KBM-7 (cell line): ENCODE measurements at regions not wholly inside any gene's neighbourhood (a gene's known extent, or its start where the extent isn't known, plus 50 kb on each side); places are given as distances from the start of the nearest gene placed in this dataset.
"Not testable (repeated sequence)": the region's sequence is repeated elsewhere in the genome, so short reads cannot be mapped to it uniquely, and the experiment has no call there.

Experiments used
- DNase-seq: peaks from one replicate; pipeline ENCODE4 v3.0.0-alpha.2; 2015
- in situ Hi-C: fragments of 300-500 bp; cut with MboI; formaldehyde crosslinking; loops from 2 replicates; pipeline ENCODE4 v1.14.3; 2020; ENCODE audit warnings: low sequenced_read_pairs, low pct_unique_long_range_greater_than_20kb, mixed read lengths

DNA sequence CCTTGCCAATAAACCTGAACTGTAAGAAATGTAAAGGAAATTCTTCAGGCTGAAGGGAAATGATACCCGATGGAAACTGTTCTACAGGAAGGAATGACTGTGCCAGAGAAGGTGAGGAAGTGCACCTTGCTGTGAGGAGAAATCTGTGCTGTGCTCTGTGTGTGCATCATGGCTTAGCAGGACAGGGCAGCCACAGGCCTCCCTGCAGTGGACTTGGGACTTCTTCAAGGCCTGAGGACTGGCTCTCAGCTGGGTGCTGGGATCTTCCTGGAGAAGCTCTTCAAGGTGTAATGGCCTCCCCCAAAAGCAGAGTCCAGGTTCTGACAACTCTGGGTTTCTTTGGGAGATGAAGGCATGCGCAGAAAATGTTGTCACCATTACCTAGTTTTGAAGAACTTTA lies 145.1 kb downstream of the UQCRFS1 start:
- DNase-seq, result no peak
- in situ Hi-C loops, result no loop called here

DNA sequence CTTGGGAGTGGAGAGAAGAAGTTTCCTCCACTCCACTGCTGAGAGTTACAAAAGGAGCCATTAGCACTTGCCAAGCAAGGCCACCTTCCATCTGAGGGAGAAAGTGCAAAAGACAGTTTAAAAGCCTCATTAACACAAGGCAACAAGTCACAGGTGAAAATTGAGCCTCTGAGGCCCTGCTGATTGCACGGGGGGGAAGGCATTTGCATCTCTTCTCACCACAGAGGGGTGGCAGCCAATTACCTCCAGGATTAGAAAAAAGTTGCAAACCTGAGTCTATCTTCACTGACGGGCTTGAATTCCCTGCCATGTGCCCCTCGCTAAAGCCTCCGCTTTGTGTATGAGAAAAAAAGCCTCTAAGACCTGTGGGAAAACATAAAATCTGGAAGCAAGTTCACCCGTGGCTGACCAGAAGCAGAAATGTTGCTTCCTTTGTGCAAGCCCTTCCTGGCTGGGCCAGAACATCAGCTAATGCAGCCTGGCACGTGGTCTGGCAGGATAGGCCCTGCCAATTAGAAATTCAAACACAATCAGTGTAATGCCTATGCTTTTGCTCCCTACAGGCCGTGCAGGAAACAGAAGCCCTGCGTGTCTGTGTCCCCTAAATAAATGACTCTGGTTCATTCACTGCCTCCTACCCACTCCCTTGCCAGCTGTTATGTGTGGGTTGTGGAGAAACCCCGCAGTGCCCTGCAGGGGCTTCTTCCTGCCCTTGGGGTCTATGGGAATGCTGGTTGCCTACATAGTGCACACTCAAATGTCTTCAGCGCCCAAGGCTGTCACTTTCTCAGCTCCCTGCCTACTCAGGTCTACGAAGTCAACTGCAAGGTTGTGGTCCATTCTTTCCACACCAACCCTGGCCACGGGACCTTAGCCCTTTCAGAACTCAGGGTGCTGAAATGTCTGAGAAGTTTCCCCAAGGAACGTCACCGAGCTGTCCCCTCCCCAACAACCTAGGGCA lies 150.2 kb downstream of the UQCRFS1 start:
- no peak for DNase-seq

DNA sequence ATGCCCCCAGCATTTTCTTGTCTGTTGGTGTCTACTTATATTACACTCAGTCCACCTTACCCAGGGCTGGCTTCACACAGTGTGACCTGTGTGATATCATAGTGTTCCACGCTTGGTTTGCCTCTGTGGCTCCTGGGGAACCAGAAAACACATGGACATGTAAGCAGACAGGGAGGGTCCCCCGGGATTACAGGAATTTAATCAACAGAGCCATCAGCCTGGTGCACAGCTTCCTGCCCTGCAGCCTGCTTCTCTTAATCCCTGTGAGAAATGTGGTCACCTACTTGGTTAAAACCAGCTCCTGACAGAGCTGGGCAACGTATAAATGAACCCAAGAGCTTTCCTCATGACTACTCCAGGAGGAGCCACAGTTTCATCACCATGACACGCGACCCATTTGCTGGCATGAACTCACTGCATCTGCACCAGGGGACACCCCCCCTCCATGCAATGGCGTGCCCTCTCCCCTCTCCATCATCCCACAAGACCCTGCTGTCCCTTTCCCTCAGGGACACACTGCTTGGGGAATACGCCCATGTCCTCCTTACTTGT lies 152.1 kb downstream of the UQCRFS1 start:
- no peak for DNase-seq
- in situ Hi-C loops, result no loop called here

More for the DNA sequence above, 150.2 kb downstream of the UQCRFS1 start:
- in situ Hi-C loops, result no loop called here

DNA sequence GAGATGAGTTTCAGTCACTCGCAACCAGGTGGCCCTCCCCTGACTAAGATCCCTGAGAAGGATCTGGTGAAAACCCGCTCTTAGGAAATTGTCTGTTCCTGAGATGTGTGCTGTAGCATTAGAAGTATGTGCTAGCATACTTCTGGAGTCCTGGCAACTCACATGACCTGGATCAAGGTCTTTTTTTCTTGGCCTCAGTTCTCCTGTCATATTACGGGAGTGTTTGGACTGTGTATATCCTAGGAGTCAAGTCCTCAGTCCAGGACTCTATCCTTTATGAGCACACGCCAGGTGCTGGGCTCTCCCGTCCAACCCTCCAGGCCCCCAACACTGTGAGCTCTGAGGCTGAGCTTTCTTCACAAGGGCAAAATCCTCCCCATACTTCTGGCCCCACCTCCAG lies 156.4 kb downstream of the UQCRFS1 start:
- no peak for DNase-seq
- in situ Hi-C loops, result no loop called here

DNA sequence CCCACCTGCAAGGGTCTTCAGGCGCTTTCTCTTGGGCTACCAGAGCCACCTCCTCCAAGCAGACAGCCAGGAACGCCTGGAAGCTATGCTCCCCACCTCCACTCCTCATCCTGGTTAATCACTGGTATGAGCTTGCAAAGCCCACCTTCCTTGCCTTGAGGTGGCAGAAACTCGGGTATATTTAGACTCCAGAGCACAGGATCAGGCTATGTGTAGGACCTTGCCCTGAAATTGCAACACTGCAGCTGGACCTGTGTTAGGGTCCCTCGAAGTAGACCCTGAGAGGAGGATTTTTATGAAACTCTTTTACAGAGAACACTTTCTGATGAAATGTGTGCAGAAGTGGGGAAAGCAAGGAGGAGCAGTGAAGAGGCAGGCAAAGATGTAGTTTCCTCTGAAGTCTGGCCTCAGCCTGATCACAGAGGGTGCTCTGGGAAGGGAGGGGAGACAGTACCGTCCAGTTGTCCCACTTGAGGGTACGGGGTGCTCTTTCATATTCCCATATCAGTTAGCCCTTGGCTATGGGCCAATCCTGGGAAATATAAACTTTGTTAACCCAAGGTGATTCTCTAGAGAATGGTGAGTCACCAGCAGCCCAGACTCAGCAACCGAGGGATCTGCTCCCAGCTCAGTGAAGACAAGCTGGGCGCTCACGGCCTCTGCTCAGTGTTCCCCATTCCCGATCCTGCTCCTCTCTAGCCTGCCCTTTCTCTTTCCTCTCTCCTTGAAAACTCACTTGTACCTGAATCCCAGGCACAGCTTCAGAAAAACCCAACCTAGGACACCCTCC lies 157.9 kb downstream of the UQCRFS1 start:
- DNase-seq, result no peak
- in situ Hi-C loops, result no loop called here

DNA sequence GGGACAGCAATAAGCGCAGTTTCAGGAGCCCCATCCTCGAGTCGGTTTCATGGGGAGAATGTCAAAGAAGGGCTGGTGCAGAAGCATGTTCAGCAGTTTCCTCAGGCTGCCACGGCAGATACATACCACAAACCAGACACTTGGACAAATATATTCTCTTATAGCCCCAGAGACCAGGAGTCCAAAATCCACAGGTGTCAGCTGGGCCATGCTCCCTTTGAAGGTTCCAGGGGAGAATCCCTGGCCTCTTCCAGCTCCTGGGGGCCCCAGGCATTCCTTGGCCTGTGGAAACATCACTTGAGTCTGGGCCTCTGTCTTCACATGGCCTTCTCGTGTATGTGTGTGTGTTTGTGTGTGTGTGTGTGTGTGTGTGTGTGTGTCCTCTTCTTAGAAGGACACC lies 164.1 kb downstream of the UQCRFS1 start:
- in situ Hi-C loops, result no loop called here
- DNase-seq, result no peak

DNA sequence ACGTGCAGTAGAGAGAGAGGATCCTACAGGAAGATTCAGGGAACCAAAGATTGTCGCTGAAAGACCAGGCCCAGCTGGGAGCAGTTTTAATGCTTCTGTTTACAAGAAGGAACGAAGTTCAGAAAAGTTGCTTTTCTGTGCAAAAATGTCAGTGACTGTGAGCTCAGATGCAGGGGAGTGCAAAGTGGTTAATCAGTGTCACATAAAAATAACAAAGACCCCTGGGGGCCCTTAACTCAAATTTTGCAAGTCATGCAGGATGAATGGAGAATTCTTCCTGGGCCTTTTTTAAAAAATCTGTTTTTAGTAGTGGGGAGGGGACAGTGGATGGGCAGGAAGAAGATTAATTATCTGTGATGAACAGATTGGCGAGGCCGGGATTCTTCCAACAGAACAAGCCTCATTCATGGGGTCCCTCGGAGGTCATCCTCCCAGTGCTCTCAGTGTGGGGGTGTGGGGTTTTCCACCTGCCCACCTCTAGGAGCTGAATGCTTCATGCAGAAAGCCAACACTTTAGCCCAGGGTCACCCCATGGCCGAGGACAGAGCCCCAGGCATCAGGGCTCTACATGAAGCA lies 167.2 kb downstream of the UQCRFS1 start:
- no peak for DNase-seq
- in situ Hi-C loops, result no loop called here

DNA sequence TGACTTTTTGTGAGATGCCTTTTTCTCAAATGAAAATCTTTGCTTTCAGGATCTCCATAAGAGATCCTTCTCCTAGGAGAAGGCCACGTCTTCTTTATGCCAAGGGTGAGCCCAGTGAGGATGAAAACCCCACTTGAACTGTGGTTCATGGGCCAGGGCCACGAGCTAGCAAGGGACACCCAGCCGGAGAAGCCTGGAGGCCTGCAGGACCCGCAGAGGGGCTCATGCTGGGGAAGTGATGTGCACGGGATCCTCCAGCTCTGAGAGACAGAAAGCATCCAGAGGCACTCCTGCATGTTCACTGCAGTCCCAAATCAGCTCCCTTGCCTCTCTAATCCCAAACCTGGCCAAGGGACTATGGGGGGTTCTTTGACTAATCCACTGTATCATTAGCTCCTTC lies 168.9 kb downstream of the UQCRFS1 start:
- in situ Hi-C loops, result no loop called here

DNA sequence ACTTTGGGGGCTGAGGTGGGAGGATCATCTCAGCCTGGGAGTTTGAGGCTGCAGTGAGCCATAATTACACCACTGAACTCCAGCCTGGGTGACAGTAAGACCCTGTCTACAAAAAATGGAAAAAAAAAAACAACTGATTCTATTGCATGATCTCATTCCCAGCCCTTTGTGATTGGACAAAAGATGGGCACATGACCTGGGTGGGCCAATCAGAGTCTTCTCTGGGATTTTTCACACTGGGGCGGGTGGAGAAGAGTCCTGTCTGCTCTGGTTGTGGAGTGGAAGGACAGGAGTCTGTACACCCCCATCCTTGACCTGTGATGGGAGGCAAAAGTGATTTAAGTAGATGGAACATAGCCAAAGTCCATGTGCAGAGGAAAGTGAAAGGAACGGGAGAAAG lies 170.5 kb downstream of the UQCRFS1 start:
- in situ Hi-C loops, result no loop called here
- no peak for DNase-seq

More for the DNA sequence above, 168.9 kb downstream of the UQCRFS1 start:
- DNase-seq, result no peak

DNA sequence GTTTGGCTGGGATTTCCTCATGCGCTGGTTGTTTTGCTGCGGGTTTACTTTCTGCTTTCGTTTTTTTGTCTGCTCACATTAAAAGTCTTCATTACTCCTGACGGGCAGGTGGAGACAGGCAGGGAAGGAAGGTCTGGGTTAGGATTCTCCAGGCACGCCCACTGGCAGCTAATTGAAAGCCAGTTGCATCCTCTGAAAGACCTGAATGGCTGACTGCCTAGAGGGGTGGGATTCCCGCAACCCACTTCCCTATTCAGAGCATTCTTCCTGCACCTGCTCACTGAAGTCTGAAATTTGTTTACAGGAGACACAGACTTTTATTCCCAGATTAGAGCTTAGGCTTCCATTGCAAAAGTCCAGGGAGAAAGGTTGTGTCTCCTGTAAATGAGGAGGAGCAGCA lies 172.0 kb downstream of the UQCRFS1 start:
- DNase-seq, result no peak
- in situ Hi-C loops, result no loop called here

DNA sequence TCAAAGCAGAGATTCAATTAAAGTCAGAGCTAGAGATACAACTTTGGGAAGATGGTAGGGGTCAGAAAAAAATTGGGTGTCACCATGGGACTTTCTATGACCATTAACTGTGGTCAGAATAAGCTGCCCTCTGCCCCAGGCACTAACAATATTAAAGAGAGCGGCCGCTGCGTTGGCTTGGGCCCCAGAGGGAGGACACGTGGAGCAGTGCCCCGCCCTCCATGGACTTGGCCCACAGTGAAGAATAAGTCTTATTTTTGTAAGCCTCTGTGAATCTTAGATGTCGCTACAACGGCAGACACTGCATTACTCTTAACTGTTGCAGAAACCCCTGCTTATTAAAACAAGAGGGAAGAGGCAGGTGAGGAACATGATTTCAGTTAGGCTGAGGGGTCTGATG lies 172.7 kb downstream of the UQCRFS1 start:
- in situ Hi-C loops, result no loop called here
- DNase-seq, result no peak

DNA sequence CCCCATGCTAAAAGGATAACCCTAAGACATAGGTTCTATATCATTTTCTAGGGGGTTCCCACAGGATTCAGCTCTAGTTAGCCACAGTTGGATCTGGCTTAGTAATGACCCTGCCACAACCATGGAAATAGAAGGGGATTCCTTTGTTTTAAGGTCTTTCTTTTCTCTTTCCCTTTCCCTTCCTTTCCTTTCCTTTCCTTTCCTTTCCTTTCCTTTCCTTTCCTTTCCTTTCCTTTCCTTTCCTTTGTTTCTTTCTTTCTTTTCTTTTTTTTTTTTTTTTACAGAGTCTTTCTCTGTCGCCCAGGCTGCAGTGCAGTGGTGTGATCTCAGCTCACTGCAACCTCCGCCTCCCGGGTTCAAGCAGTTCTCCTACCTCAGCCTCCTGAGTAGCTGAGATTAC lies 173.9 kb downstream of the UQCRFS1 start:
- in situ Hi-C loops, DNase-seq: not testable (repeated sequence)

DNA sequence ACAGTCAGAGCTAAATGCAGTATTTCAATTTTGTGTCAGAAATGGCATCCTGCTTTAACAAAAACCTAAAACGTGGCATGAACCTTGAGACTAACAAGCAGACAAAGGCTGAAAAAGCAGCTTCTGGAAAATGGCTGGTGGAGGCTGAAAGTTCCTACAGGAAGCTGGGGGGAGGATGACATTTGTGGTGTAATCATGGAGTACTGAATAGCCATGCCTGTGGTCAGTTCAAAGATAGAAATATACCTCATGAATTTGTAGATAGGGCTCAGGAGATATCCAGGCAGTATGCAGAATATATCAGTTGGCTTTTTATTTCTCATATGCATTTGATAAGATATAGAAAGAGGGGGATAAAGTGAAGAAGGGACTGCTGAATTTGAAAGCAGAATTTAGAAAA lies 181.7 kb downstream of the UQCRFS1 start:
- DNase-seq, result no peak
- in situ Hi-C loops, result no loop called here

DNA sequence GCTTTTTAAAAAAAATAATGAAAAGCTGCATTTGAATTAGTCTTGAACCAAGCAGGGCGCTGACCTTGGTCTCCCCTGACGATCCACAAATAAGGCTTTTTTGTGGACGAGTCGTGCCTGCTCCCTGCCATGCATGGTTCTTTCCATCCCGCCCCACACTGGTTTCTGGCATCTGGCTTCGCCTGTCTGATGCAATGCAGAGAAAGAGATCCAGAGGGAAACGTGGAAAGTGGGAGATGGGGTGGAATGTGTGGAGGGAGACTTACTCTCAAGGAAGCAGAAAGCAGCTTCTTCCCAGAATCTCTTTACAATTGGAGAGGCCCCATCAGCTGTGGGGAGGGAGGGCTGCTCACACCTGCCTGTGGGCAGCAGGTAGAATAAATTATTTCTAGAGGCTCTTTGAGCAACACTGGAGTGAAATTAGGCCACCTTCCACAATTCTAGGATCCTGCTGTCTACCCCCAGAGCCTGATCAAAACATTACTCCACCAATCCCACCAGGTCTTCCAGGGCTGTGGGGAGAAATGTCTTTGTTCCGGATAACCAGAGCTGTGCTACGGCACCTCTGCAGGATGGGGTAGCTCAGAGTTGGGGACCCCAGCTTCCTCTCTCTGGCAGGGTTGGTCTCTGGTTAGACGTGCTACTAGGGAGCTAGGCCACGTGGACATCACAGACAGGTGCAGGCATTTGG lies 183.5 kb downstream of the UQCRFS1 start:
- DNase-seq, result no peak
- in situ Hi-C loops, result no loop called here

DNA sequence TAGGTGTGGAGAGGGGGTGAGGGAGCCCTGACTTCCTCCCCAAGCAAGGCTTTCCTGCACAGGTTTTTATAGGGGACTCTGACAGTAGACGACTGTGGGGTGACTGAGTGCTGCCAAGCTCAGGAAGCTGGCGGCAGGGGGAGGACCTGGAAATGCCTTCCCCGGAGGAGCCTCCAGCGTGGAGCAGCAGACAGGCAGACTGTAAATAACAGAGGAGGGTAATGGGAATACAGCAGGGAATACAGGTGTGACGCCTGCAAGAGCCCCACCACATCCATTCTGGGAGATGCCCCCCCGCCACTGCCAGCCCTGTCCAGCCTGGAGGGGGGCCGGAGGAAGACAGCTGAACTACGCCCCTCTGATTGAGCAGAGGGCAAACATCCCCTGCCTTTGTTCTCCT lies 190.4 kb downstream of the UQCRFS1 start:
- in situ Hi-C loops, result no loop called here
- no peak for DNase-seq

DNA sequence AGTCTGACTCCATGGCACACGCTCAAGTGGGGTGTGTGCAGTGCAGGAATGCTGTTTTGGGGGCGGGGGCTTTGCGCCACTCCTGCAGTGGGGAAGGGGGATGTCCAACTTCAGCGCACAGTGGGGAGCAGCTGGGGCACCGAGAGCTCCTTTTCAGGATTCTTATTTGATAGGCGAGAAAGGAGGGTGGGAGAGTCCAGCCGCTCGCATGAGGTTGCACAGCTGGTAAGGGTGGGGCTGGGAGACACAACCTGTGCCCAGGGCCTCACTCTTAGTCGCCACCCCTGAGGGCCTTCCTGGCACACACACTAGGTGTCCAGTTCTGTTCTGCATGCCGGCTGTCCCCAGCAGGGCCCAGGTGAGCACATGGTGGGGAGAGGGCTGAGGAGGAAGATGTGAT lies 190.8 kb downstream of the UQCRFS1 start:
- no peak for DNase-seq
- in situ Hi-C loops, result no loop called here

DNA sequence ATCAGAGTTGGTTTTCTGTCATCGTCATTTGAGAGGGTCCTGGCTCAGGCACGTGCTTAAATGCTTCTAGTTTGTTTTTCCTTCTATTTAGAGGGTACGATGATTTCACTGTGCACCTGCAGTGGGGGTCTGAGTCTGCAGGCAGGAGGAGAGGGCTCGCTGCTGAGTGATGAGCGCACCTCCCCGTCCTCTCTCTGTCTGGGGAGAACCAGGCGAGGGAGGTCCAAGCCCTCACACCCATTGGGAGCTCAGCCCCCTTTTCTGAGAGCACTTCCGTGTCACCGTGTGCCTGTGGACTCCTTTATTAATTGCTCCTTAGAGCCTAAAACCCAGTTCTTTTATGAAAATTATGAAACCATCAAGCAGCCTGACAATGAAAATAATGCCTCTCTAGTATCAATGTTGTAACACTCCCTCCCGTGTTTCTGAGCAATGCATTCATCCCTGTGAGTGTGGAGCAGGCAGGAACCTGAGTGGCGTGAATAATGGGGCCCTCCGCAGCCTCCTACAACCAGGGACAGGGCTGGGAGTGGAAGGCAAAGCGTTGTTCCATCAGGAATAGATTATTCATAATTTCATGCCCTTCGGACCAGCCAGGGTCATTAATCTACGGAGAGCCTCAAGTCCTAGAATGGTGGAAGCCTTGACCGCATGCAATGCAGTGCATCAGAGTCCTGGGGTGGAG lies 191.6 kb downstream of the UQCRFS1 start:
- in situ Hi-C loops, result no loop called here
- no peak for DNase-seq

DNA sequence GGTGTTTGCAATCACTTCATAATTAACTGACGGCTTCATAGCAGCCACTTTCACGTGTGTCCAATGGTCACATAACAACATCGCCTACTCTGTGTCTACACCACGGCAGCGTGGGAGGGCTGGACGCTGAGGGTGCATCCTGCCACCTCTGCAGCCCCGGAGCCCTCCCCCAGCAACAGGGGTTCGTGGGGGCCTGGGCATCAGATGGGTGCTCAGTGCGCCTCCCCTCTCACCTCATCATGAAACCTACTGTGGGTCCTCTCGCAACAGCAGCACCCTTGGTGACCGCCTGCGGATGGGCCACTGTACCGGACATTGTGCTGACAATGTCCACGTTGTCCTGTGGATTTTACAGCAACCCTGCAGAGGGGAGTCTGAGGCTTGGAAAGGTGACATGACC lies 193.5 kb downstream of the UQCRFS1 start:
- in situ Hi-C loops, result no loop called here
- no peak for DNase-seq

DNA sequence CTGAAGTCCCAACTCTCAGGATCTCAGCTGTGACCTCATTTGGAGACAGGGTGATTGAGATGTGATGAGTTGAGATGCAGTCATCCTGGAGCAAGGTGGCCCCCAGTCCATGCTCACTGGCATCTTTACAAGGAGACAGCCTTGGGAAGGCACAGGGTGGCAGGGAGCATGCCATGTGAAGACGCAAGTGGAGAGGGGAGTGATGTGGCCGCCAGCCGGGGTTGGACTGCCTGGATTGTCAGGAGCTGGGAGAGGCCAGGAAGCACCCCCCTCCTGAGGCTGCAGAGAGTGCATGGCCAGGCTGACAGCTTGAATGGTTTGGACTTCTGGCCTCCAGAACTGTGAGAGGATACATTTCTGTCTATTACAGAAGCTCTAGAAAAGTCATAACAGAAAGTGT lies 194.4 kb downstream of the UQCRFS1 start:
- DNase-seq, result no peak
- in situ Hi-C loops, result no loop called here
